NCI-H1436 (cell line): ENCODE measurements at regions not wholly inside any gene's neighbourhood (a gene's known extent, or its start where the extent isn't known, plus 50 kb on each side); places are given as distances from the start of the nearest gene placed in this dataset.

Experiments used
- DNase-seq: peaks from one replicate; lab custom pipeline; 2025; lab: John Stamatoyannopoulos, UW

- DNase-seq = no peak
Observed at GRCh38 chr10:118835682-118836326, 81.0 kb upstream of the CACUL1 start.

DNA sequence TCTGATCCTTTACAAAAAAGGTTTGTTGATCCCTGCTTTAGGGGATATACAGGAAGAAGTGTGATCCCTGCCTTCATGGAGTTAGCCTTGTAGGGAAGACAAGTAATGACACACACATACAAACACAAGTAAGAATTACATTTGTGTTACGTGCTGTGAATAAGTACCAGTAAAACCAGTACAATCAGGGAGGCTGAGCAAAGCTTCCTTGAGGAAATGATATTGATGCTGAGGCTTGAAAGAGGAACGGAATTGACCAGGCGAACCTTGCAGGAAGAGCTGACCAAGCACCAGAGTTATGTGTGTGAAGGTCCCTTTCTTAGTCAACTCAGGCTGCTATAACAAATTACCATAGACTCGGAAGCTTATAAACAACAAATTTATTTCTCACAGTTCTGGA lies 83.6 kb upstream of the CACUL1 start:
- DNase-seq = no peak

DNA sequence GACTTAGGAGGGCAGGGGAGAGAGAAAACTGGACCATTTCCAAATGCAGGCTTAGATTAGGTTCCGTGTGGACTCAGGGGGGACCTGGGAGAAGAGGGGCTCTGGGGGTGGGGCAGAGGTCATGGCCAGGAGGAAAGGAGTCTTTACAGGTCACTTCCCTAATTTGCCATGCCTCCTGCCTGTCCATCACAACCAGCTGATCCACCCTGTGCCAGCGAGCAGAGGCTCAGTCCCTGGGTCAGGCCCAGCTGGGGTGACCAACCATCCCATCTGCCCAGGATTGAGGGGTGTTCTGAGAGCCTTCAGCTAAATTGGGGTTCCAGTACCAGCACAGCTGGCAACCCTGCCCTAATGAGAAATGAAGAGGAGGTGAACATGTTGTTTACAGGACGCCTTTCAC lies 84.6 kb upstream of the CACUL1 start:
- DNase-seq = no peak

DNA sequence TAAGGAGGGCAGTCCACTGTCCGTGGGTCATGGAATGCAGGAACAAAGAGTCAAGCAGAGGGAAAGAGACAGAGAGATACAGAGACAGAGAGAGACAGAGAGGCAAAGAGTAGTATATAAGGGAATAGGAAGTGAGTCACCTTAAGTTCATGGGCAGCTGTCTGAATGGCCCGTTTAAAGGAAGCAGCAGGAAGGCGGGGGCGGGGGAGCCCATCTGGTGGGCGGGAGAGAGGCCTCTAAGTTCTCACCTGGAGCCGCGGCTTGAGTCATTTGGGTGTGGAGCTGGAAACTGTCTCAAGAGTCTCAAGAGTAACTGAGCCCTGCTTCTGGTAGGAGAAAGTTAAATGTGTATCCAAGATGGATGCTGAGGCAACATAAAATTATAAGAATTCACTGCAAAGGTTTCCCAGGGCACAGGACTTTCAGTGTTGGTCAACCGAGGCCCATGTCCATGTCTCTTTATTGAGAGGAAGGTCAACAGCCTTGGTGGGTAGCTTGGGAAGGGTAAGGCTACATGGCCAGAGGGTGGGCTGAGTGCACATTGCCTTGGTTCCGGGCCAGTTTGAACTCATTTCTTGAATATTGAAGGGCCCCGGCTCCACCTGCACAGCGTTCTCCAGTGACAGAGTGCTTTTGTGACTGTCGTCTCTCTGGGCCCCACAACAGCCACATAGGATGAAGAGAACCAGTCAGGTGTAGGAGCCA lies 85.5 kb upstream of the CACUL1 start:
- DNase-seq = no peak

GRCh38 chr10:118840776-118841468 lies 86.2 kb upstream of the CACUL1 start:
- DNase-seq = no peak

- DNase-seq = no peak
Observed at GRCh38 chr10:118841881-118842605, 87.3 kb upstream of the CACUL1 start.

DNA sequence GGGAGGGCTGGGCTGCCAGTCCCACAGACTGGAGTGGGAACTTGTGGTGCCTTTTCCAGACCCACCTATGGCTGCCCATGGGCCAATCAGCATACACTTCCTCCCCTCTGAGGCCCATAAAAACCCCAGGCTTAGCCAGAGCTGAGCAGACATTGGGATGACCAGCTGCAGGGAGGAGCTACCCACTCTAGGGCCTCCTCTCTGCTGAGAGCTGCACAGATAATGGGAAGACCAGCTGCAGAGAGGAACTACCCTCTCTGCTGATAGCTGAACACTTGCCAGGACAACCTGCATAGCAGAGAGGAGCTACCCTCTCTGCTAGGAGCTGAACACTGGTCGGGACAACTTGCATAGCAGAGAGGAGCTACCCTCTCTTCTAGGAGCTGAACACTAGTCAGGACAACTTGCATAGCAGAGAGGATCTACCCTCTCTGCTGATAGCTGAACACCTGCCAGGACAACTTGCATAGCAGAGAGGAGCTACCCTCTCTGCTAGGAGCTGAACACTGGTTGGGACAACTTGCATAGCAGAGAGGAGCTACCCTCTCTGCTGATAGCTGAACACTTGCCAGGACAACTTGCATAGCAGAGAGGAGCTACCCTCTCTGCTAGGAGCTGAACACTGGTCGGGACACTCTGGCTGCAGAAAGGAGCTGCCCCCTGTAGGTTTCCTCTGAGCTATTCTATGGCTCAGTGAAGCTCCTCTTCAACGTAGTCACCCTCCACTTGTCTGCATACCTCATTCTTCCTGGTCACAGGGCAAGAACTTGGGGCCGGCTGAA lies 88.3 kb upstream of the CACUL1 start:
- DNase-seq = no peak

DNA sequence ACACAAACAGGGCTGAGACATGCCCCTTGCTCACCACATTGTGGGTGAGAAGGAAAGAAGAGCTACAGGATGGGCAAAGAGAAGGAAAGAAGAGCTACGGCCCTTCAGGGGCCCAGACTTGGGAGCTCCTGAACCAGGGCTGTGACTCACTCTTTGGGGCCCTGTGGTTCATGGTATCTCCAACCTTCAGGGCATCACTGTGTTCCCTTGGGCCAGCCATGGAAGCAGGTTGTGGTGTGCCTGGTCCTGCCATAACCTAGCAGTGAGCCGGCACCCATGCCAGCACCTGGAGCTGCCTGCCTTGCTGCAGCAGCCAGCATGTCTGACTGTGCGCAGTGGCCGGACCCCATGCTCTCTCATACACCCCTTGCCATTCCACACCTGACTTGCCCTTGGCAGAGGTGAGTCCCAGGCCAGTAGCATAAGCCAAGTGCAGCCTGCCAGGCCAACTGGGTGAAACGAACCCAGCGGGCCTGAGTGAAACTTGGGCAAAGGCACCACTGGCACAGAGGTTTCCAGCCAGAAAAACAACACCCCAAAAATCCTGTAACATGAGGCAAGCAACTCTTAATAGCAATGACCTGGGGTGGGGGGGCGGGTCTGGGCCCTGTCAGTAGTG lies 89.0 kb upstream of the CACUL1 start:
- no peak for DNase-seq

GRCh38 chr10:118844731-118845521 lies 90.2 kb upstream of the CACUL1 start:
- DNase-seq = no peak

DNA sequence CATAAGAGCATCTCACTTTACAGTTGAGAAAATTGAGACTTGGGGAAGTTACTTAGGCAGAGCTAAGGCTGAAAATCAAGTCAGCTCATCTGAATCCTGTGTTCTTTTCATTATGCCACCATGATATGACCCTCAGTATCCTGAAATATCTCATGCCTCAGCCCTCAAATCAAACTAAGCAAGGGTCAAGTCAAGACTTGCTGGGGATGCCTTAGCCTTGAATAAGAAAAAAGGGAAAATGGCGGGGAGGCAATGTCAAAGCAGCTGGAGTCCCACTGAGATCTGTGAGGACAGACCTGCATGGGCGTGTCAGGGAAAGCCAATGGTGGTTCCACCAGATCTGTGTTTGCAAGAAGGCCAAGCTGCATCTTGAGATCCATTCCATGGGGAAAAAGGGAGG lies 91.0 kb upstream of the CACUL1 start:
- no peak for DNase-seq

- peak; percentile 54 for DNase-seq
Observed at GRCh38 chr10:118850418-118851061, 95.8 kb upstream of the CACUL1 start.

- no peak for DNase-seq
Observed at GRCh38 chr10:118851062-118852035, 96.6 kb upstream of the CACUL1 start.

- no peak for DNase-seq
Observed at GRCh38 chr10:118853916-118854315, 99.1 kb upstream of the CACUL1 start.

DNA sequence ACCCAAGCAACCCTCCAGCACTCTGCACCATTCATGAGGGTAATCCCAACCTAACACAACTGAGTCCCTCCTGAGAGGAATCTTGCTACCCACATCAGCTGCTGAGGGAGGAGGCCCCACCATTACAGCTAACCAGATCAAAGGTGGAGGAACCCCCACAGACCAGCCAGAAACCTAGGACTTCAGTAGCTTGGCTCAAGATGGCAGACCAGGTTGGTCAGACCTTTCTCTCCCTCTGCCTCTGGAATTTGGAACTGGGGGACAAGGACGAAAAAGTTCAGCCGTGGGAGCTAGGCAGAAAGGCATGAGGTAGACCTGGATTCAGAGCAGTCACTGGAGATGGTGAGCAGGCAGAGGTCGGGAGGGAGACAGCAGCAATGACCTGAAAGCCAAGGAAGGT lies 101.3 kb upstream of the CACUL1 start:
- no peak for DNase-seq

GRCh38 chr10:118865998-118866693 lies 111.4 kb upstream of the CACUL1 start:
- no peak for DNase-seq

DNA sequence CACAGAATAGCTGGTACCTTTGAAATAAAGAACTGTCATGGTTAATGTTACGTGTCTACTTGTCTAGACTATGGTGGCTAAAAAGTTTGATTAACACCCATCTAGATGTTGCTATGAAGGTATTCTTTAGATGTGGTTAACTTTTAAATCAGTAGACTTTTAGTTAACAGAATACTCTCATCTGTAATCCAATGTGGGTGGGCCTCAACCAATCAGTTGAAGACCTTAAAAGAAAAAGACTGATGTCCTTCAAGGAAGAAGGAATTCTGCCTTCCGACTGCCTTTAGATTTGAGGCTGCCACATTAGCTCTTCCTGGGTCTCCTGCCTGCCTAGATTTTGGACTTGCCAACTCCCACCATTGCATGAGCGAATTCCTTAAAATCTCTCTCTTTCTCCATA lies 113.0 kb upstream of the CACUL1 start:
- no peak for DNase-seq

DNA sequence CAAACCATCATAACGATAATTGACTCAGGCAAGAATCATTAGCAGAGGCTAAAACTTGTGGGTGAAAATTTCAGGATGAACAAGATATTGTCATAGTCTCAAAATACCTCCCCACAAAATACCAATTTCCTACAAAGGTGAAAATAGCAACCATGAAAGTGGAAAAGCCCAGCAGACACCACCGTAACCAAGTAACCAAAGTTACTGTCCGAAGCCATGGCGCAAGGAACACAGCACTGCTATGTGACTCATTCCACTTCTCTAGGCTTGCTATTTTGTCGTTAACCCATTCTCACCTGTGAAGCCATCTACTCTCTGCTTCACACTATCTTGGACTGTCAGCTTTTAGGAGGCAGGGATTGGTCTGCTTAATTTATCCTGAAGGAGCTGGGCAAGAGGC lies 113.8 kb upstream of the CACUL1 start:
- DNase-seq = no peak
